Activated naive CD4-positive, alpha-beta T cell treated with anti-CD3 and anti-CD28 coated beads, Interleukin-2, amount 50 U/mL, for 16 hours (primary cell): ENCODE measurements at regions not wholly inside any gene's neighbourhood (a gene's known extent, or its start where the extent isn't known, plus 50 kb on each side); places are given as distances from the start of the nearest gene placed in this dataset.
"Not testable (repeated sequence)": the region's sequence is repeated elsewhere in the genome, so short reads cannot be mapped to it uniquely, and the experiment has no call there.

ENCODE experiments used
- DNase-seq: peaks from one replicate; pipeline ENCODE4 v3.0.0-alpha.2; 2020

- DNase-seq, result not testable (repeated sequence)
Observed at GRCh38 chr20:22967706-22968105, 67.4 kb upstream of the SSTR4 start.

GRCh38 chr20:22969031-22969430, 66.1 kb upstream of the SSTR4 start:
- DNase-seq, result not testable (repeated sequence)

GRCh38 chr20:22971077-22971476, 64.0 kb upstream of the SSTR4 start:
- not testable (repeated sequence) for DNase-seq

- no peak for DNase-seq
Observed at GRCh38 chr20:22974354-22974753, 60.8 kb upstream of the SSTR4 start.

- no peak for DNase-seq
Observed at GRCh38 chr20:22977047-22977785, 57.9 kb upstream of the SSTR4 start.

- no peak for DNase-seq
Observed at GRCh38 chr20:22984008-22984407, 51.1 kb upstream of the SSTR4 start.

GRCh38 chr20:22984606-22985005, 50.5 kb upstream of the SSTR4 start:
- DNase-seq, result no peak

- no peak for DNase-seq
Observed at GRCh38 chr20:22985239-22985778, 49.8 kb upstream of the SSTR4 start.
